Body of pancreas (tissue), 4 donors: ENCODE measurements at regions not wholly inside any gene's neighbourhood (a gene's known extent, or its start where the extent isn't known, plus 50 kb on each side); places are given as distances from the start of the nearest gene placed in this dataset.

Experiments used
- ATAC-seq: fragments of 150-250 bp; one replicate; pipeline ENCODE4 v1.9.1; 2016
- DNase-seq, 4 donors: peaks; one replicate each; pipeline ENCODE4 v3.0.0-alpha.2; 2019
- H3K27ac ChIP-seq, 4 donors: fragments of 200-600 bp; sonication (generic); 1 replicate in 3 of 4; 2 replicates in 1 of 4; pipeline versions ENCODE4 v1.5.1 to v1.6.1; 2016 to 2019; ENCODE audit warnings: mild to moderate bottlenecking in 1 of 4, mixed read lengths in 1 of 4, moderate library complexity in 1 of 4
- H3K27me3 ChIP-seq, 2 donors: fragments of 200-600 bp; sonication (generic); one replicate each; pipeline ENCODE4 v1.6.0; 2016; ENCODE audit warnings: mild to moderate bottlenecking in 1 of 2
- H3K36me3 ChIP-seq, 2 donors: fragments of 200-600 bp; sonication (generic); replicated peaks in 1 of 2; 2 replicates each; pipeline ENCODE4 v1.5.1; 2016; ENCODE audit warnings: low read depth in 2 of 2; ENCODE audit not compliant: insufficient read depth in 1 of 2
- H3K4me1 ChIP-seq: fragments of 200-600 bp; sonication (generic); one replicate; pipeline ENCODE4 v1.6.0; 2016
- H3K4me3 ChIP-seq, 2 donors: fragments of 200-600 bp; sonication (generic); 1 replicate in 1 of 2; 2 replicates in 1 of 2; pipeline ENCODE4 v1.5.1; 2016 to 2019
- H3K9me3 ChIP-seq, 3 donors: fragments of 200-600 bp; sonication (generic); 1 replicate in 2 of 3; 2 replicates in 1 of 3; pipeline ENCODE4 v1.5.1; 2016
- POLR2A ChIP-seq, 3 donors: fragments of 450-650 bp; IDR thresholded peaks; one replicate each; pipeline ENCODE4 v1.6.1; 2016; ENCODE audit warnings: antibody characterized with exemption in 3 of 3, mild to moderate bottlenecking in 2 of 3
- WGBS, 2 donors: methylation state at CpG; one replicate each; pipeline ENCODE4 v1.1.5; 2017; 5-methylcytosine and 5-hydroxymethylcytosine counted together
- intact Hi-C: fragments of 100-400 bp; cut with DNase I; formaldehyde crosslinking; loops from one replicate; pipeline ENCODE4 v1.15.1; 2023
- TF ChIP-seq, protein P1 (sequence below), 7 experiments: fragments of 450-650 bp in 4 of 7; fragments of 200-600 bp in 3 of 7; sonication (generic) in 3 of 7; IDR thresholded peaks; one replicate each; pipeline ENCODE4 v1.5.1; 2016 to 2019; ENCODE audit warnings: antibody characterized with exemption in 7 of 7

GRCh38 chr3:187903697-187904096, 158.4 kb upstream of the BCL6 start:
- Histone ChIP-seq H3K9me3 (no peaks in the 10 kb centered on the region), H3K36me3 (no peaks in the 10 kb centered on the region), H3K4me3 (no peak overlapping the region), H3K27ac (no peak overlapping the region), H3K4me1 (no peaks in the 10 kb centered on the region), H3K27me3 (no peaks in the 10 kb centered on the region)
- TF ChIP-seq, protein P1, sequence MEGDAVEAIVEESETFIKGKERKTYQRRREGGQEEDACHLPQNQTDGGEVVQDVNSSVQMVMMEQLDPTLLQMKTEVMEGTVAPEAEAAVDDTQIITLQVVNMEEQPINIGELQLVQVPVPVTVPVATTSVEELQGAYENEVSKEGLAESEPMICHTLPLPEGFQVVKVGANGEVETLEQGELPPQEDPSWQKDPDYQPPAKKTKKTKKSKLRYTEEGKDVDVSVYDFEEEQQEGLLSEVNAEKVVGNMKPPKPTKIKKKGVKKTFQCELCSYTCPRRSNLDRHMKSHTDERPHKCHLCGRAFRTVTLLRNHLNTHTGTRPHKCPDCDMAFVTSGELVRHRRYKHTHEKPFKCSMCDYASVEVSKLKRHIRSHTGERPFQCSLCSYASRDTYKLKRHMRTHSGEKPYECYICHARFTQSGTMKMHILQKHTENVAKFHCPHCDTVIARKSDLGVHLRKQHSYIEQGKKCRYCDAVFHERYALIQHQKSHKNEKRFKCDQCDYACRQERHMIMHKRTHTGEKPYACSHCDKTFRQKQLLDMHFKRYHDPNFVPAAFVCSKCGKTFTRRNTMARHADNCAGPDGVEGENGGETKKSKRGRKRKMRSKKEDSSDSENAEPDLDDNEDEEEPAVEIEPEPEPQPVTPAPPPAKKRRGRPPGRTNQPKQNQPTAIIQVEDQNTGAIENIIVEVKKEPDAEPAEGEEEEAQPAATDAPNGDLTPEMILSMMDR (IDR thresholded peaks at IDR 0.05) = no peak
- no peak for TF ChIP-seq POLR2A (IDR thresholded peaks at IDR 0.05)
- intact Hi-C loops = no loop called here
- ATAC-seq (no peak), DNase-seq (no peak)
- 56 to 77% methylated on average over 4 of the region's 4 CpGs for WGBS, 2 donors

- peaks cover under 1% of the 10 kb centered on the region for H3K4me1 ChIP-seq
- WGBS, 2 donors = 68 to 70% methylated on average over 5 of the region's 5 CpGs
- DNase-seq = no peak
- H3K27me3 ChIP-seq = no peaks in the 10 kb centered on the region
- TF ChIP-seq POLR2A (IDR thresholded peaks at IDR 0.05) = no peak
- TF ChIP-seq, protein P1 (IDR thresholded peaks at IDR 0.05) = no peak
- intact Hi-C loops = no loop called here
- no peaks in the 10 kb centered on the region for H3K9me3 ChIP-seq
- no peaks in the 10 kb centered on the region for H3K36me3 ChIP-seq
- no peak overlapping the region for H3K27ac ChIP-seq
- H3K4me3 ChIP-seq = no peak overlapping the region
- ATAC-seq = no peak
These were observed 161.1 kb upstream of the BCL6 start for GRCh38 chr3:187906416-187906815.

DNA sequence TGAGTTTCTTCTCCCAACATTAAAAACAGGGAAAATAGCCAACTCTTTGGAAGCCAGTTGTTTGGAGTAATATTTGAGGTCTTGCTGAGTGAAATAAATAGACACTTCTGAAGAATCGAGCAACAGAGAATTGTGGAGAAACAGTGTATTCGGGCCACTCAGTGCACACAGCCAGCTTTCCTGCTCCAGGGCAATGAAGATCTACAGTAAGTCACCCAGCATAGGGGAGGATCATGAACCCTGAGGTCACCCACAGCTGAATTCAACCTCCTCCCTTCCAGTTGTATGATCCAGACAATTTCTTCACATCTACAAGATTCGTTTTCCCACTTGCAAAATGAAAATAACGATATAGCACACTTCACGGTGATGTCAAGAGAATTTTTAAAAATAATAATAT, 161.7 kb upstream of the BCL6 start:
- no peak overlapping the region for H3K27ac ChIP-seq
- intact Hi-C loops = no loop called here
- 84 to 85% methylated on average over 5 of the region's 5 CpGs for WGBS, 2 donors

GRCh38 chr3:187909866-187910265, 164.6 kb upstream of the BCL6 start:
- ATAC-seq (no peak), DNase-seq (no peak)
- H3K4me3 ChIP-seq = no peak overlapping the region
- H3K36me3 ChIP-seq = no peaks in the 10 kb centered on the region
- H3K9me3 ChIP-seq = no peaks in the 10 kb centered on the region
- H3K27me3 ChIP-seq = no peaks in the 10 kb centered on the region
- intact Hi-C loops = no loop called here
- TF ChIP-seq, protein P1 (IDR thresholded peaks at IDR 0.05) = no peak
- no peak for TF ChIP-seq POLR2A (IDR thresholded peaks at IDR 0.05)
- peaks cover 6% of the 10 kb centered on the region for H3K4me1 ChIP-seq
- H3K27ac ChIP-seq = no peak overlapping the region

More for the DNA sequence above, 161.7 kb upstream of the BCL6 start:
- Histone ChIP-seq H3K4me3 (no peak overlapping the region), H3K27me3 (no peaks in the 10 kb centered on the region), H3K36me3 (no peaks in the 10 kb centered on the region), H3K9me3 (no peaks in the 10 kb centered on the region), H3K4me1 (peaks cover 5% of the 10 kb centered on the region)
- ATAC-seq (no peak), DNase-seq (no peak)
- TF ChIP-seq POLR2A (IDR thresholded peaks at IDR 0.05) = no peak
- TF ChIP-seq, protein P1 (IDR thresholded peaks at IDR 0.05) = no peak

- TF ChIP-seq POLR2A (IDR thresholded peaks at IDR 0.05) = no peak
- TF ChIP-seq, protein P1 (IDR thresholded peaks at IDR 0.05) = no peak
- Histone ChIP-seq H3K27me3 (no peaks in the 10 kb centered on the region), H3K27ac (no peak overlapping the region), H3K4me3 (no peak overlapping the region), H3K9me3 (no peaks in the 10 kb centered on the region), H3K36me3 (no peaks in the 10 kb centered on the region), H3K4me1 (peaks cover 6% of the 10 kb centered on the region)
- intact Hi-C loops = no loop called here
- no peak for DNase-seq
- 5 to 10% methylated on average over 3 of the region's 3 CpGs for WGBS, 2 donors
- ATAC-seq = peak; percentile 21
These were observed 166.7 kb upstream of the BCL6 start for GRCh38 chr3:187912007-187912406.
